HCT116 (cell line): ENCODE measurements at regions not wholly inside any gene's neighbourhood (a gene's known extent, or its start where the extent isn't known, plus 50 kb on each side); places are given as distances from the start of the nearest gene placed in this dataset.

ENCODE experiments used
- ATAC-seq: fragments of 200-7000 bp; cut with Tn5 transposase; 2 replicates; pipeline ENCODE4 v1.9.1; 2020; ENCODE audit warnings: mild to moderate bottlenecking, moderate library complexity
- BruUV-seq: library from RNA; stranded (reverse); fragments of 400-500 nt; replicated peaks from 2 replicates; lab custom pipeline; 2021; lab: Mats Ljungman, UMichigan
- CTCF ChIA-PET: fragments of 300-600 bp; sonication (Branson Sonifier 250); formaldehyde crosslinking; loops from one replicate; lab custom pipeline; 2021; ENCODE audit warnings: antibody characterized with exemption; lab: Charles Lee
- POLR2A ChIA-PET: fragments of 300-600, 350-600 bp; sonication (Branson Sonifier 250); formaldehyde crosslinking; loops from one replicate; lab custom pipeline; 2021; ENCODE audit warnings: antibody characterized with exemption; lab: Charles Lee
- RAD21 ChIA-PET, 2 experiments: fragments of 300-600 bp; sonication (Branson Sonifier 250); formaldehyde crosslinking; loops; one replicate each; lab custom pipeline; 2023; ENCODE audit warnings: low total read pairs in 2 of 2; ENCODE audit not compliant: uncharacterized antibody in 2 of 2, unreplicated experiment in 2 of 2, low non-redundant PET in 1 of 2; lab: Charles Lee
- DNase-seq: peaks from one replicate; pipeline ENCODE4 v3.0.0-alpha.2; 2010; ENCODE audit warnings: low read depth, low spot score
- H2AFZ ChIP-seq: fragments of 200-600 bp; shearing (Covaris generic), sonication (generic); 2 replicates; pipeline ENCODE4 v1.6.1; 2017; ENCODE audit warnings: low read depth, mixed run types, mixed read lengths, antibody characterized with exemption, low read length; ENCODE audit not compliant: poor library complexity, severe bottlenecking
- H3K27ac ChIP-seq: 2 replicates; pipeline ENCODE4 v1.5.1; 2012; ENCODE audit warnings: low read depth, low read length
- H3K27me3 ChIP-seq: fragments of 200-600 bp; sonication (generic); 2 replicates; pipeline ENCODE4 v1.6.1; 2016; ENCODE audit warnings: mixed run types, low read length, mixed read lengths; ENCODE audit not compliant: insufficient read depth
- H3K36me3 ChIP-seq, 2 experiments: fragments of 200-500 bp in 1 of 2; fragments of 200-600 bp in 1 of 2; sonication (Bioruptor generic) in 1 of 2; sonication (generic) in 1 of 2; 2 replicates each; pipeline versions ENCODE4 v1.5.1 to v1.6.1; 2014 to 2016; ENCODE audit warnings: low read length in 2 of 2, inconsistent platforms in 1 of 2, mixed read lengths in 1 of 2, mixed run types in 1 of 2; ENCODE audit not compliant: insufficient read depth in 2 of 2, control insufficient read depth in 1 of 2
- H3K4me1 ChIP-seq, 2 experiments: fragments of 200-600 bp in 1 of 2; sonication (generic) in 1 of 2; 2 replicates each; pipeline versions ENCODE4 v1.5.1 to v1.6.1; 2012 to 2017; ENCODE audit warnings: low read length in 2 of 2, inconsistent platforms in 1 of 2, mild to moderate bottlenecking in 1 of 2, mixed read lengths in 1 of 2, mixed run types in 1 of 2, moderate library complexity in 1 of 2; ENCODE audit not compliant: insufficient read depth in 2 of 2, control insufficient read depth in 1 of 2
- H3K4me2 ChIP-seq: fragments of 200-600 bp; sonication (generic); 2 replicates; pipeline ENCODE4 v1.6.1; 2017; ENCODE audit warnings: mixed run types, low read length, mixed read lengths
- H3K4me3 ChIP-seq, 2 experiments: fragments of 200-600 bp in 1 of 2; sonication (generic) in 1 of 2; replicated peaks in 1 of 2; 2 replicates each; pipeline ENCODE4 v1.5.1; 2011 to 2016; ENCODE audit warnings: low read length in 2 of 2, control low read depth in 1 of 2, low read depth in 1 of 2, mild to moderate bottlenecking in 1 of 2, mixed read lengths in 1 of 2, mixed run types in 1 of 2
- H3K79me2 ChIP-seq: fragments of 200-600 bp; sonication (generic); 2 replicates; pipeline ENCODE4 v1.6.1; 2017; ENCODE audit warnings: mild to moderate bottlenecking, mixed run types, low read length, moderate library complexity, mixed read lengths; ENCODE audit not compliant: insufficient read depth
- H3K9ac ChIP-seq: fragments of 200-600 bp; sonication (generic); 2 replicates; pipeline ENCODE4 v1.6.1; 2016; ENCODE audit warnings: low read length, mixed read lengths
- H3K9me2 ChIP-seq: fragments of 200-600 bp; sonication (generic), shearing (Covaris generic); 2 replicates; pipeline ENCODE4 v1.6.1; 2017; ENCODE audit warnings: mixed run types, mild to moderate bottlenecking, moderate library complexity; ENCODE audit not compliant: insufficient read depth
- H3K9me3 ChIP-seq, 2 experiments: fragments of 200-500 bp in 1 of 2; fragments of 200-600 bp in 1 of 2; sonication (Bioruptor generic) in 1 of 2; sonication (generic) in 1 of 2; 2 replicates each; pipeline ENCODE4 v1.6.1; 2014 to 2017; ENCODE audit warnings: low read length in 2 of 2, mixed read lengths in 2 of 2, inconsistent platforms in 1 of 2, low read depth in 1 of 2, mild to moderate bottlenecking in 1 of 2, mixed run types in 1 of 2, moderate library complexity in 1 of 2; ENCODE audit not compliant: control insufficient read depth in 1 of 2, insufficient read depth in 1 of 2
- H4K20me1 ChIP-seq: fragments of 200-600 bp; sonication (generic), shearing (Covaris generic); 2 replicates; pipeline ENCODE4 v1.6.1; 2017; ENCODE audit warnings: mixed run types, mild to moderate bottlenecking, moderate library complexity; ENCODE audit not compliant: insufficient read depth
- ATF3 ChIP-seq: IDR thresholded peaks from 2 replicates; pipeline ENCODE4 v1.6.1; 2012
- CEBPB ChIP-seq: IDR thresholded peaks from 2 replicates; pipeline ENCODE4 v1.6.1; 2012; ENCODE audit warnings: low read depth
- CTCF ChIP-seq, 3 experiments: fragments of 200-600 bp in 1 of 3; sonication (generic) in 1 of 3; IDR thresholded peaks in 2 of 3; conservative IDR thresholded peaks in 1 of 3; 2 replicates each; pipeline ENCODE4 v1.5.1; 2012 to 2017; ENCODE audit warnings: low read depth in 2 of 3, low read length in 2 of 3, antibody characterized with exemption in 1 of 3, borderline replicate concordance in 1 of 3, control low read depth in 1 of 3, mild to moderate bottlenecking in 1 of 3, mixed read lengths in 1 of 3, mixed run types in 1 of 3, moderate library complexity in 1 of 3; ENCODE audit not compliant: insufficient read depth in 1 of 3
- EGR1 ChIP-seq: IDR thresholded peaks from 2 replicates; pipeline ENCODE4 v1.6.1; 2012; ENCODE audit warnings: low read depth
- EZH2 ChIP-seq: fragments of 200-600 bp; sonication (generic); IDR thresholded peaks from 2 replicates; pipeline ENCODE4 v1.6.1; 2017; ENCODE audit warnings: antibody characterized with exemption, mixed run types
- POLR2A ChIP-seq: IDR thresholded peaks from 2 replicates; pipeline ENCODE4 v1.7.0; 2011; ENCODE audit warnings: borderline replicate concordance; ENCODE audit not compliant: insufficient read depth, insufficient read length; ENCODE audit errors: extremely low read depth
- POLR2AphosphoS5 ChIP-seq: IDR thresholded peaks from 2 replicates; pipeline ENCODE4 v1.6.1; 2011; ENCODE audit warnings: mild to moderate bottlenecking, low read depth, low read length, moderate library complexity
- RAD21 ChIP-seq: IDR thresholded peaks from 2 replicates; pipeline ENCODE4 v1.6.1; 2012; ENCODE audit warnings: low read depth, mild to moderate bottlenecking
- SIN3A ChIP-seq: IDR thresholded peaks from 2 replicates; pipeline ENCODE4 v1.6.1; 2012; ENCODE audit warnings: low read depth
- SP1 ChIP-seq: IDR thresholded peaks from 2 replicates; pipeline ENCODE4 v1.6.1; 2012; ENCODE audit warnings: low read depth
- YY1 ChIP-seq: IDR thresholded peaks from 2 replicates; pipeline ENCODE4 v1.6.1; 2011; ENCODE audit warnings: low read length, low read depth, moderate library complexity, mild to moderate bottlenecking; ENCODE audit not compliant: insufficient replicate concordance; ENCODE audit errors: extremely low read depth
- intact Hi-C: fragments of 100-400 bp; cut with micrococcal nuclease; formaldehyde crosslinking; loops from 2 replicates; pipeline ENCODE4 v1.10.0; 2022

- ChIA-PET CTCF (no interaction called here), POLR2A (no interaction called here), RAD21 (no interaction called here)
- BruUV-seq = no TSS peak
- Histone ChIP-seq H3K36me3 (no peaks in the 10 kb centered on the region), H3K4me3 (no peak overlapping the region), H3K27me3 (no peaks in the 10 kb centered on the region), H3K9ac (no peak overlapping the region), H2AFZ (no peak overlapping the region), H3K4me1 (no peaks in the 10 kb centered on the region), H3K27ac (no peak overlapping the region), H3K9me2 (no peaks in the 10 kb centered on the region), H3K79me2 (no peaks in the 10 kb centered on the region), H3K9me3 (peaks cover 0 to 16% of the 10 kb centered on the region in 2 experiments; a peak in 2 of 4 replicates), H4K20me1 (no peaks in the 10 kb centered on the region), H3K4me2 (no peak overlapping the region)
- TF ChIP-seq CEBPB (no peak), SIN3A (no peak), POLR2A (no peak), EGR1 (no peak), SP1 (no peak), POLR2AphosphoS5 (no peak), RAD21 (no peak), EZH2 (no peak), CTCF (IDR thresholded peaks at IDR 0.05 in 2 of 3, conservative IDR thresholded peaks at IDR 0.05 in 1 of 3; ENCODE audit: borderline replicate concordance in 1 of 3, insufficient read depth in 1 of 3, low read depth in 2 of 3, low read length in 2 of 3) (no peak), YY1 (no peak), ATF3 (no peak)
- DNase-seq (no peak), ATAC-seq (no peak)
- intact Hi-C loops = no loop called here
Measured at GRCh38 chr2:125243074-125243473, 1218.0 kb downstream of the CNTNAP5 start.
